GM12892 (cell line): ENCODE measurements at regions not wholly inside any gene's neighbourhood (a gene's known extent, or its start where the extent isn't known, plus 50 kb on each side); places are given as distances from the start of the nearest gene placed in this dataset.
"Not testable (repeated sequence)": the region's sequence is repeated elsewhere in the genome, so short reads cannot be mapped to it uniquely, and the experiment has no call there.

ENCODE experiments used
- POLR2A ChIP-seq: IDR thresholded peaks from 2 replicates; pipeline ENCODE4 v1.6.1; 2011; ENCODE audit warnings: low read depth, low read length, control low read depth
- POLR2AphosphoS5 ChIP-seq: IDR thresholded peaks from 2 replicates; pipeline ENCODE4 v1.6.1; 2011; ENCODE audit warnings: low read depth, low read length, control low read depth
- TAF1 ChIP-seq: IDR thresholded peaks from 2 replicates; pipeline ENCODE4 v1.6.1; 2011; ENCODE audit warnings: low read depth, mild to moderate bottlenecking, control low read depth, low read length, borderline replicate concordance

- TF ChIP-seq POLR2A, POLR2AphosphoS5, TAF1: not testable (repeated sequence)
Measured at GRCh38 chr2:111497270-111497669, 376.6 kb downstream of the BCL2L11 start.
